ENCODE measurements at regions not wholly inside any gene's neighbourhood (a gene's known extent, or its start where the extent isn't known, plus 50 kb on each side); places are given as distances from the start of the nearest gene placed in this dataset.

DNA sequence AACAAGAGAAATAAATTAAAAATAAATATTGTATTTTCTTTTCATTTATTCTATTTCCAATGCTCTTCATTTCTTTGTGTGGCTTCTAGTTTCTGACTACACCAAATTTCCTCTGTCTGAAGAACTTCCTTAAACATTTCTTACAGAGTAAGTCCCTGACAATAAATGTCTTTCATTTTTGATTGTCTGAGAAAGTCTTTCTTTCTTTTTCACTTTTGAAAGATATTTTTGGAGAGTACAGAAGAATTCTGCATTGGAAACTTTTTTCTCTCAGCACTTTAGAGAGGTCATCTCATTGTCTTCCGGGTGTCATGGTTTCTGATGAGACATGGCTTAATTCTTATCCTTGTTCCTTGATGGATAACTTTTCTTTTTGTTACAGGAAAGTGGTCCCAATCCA lies 119.6 kb downstream of the MOBP start:
- Histone ChIP-seq H3K4me1 (ENCODE audit: low read depth) (no peaks in the 10 kb centered on the region), H3K36me3 (ENCODE audit: low read depth) (no peaks in the 10 kb centered on the region), H3K9me3 (no peaks in the 10 kb centered on the region), H3K4me3 (no peak overlapping the region)
- TF ChIP-seq, protein P1, sequence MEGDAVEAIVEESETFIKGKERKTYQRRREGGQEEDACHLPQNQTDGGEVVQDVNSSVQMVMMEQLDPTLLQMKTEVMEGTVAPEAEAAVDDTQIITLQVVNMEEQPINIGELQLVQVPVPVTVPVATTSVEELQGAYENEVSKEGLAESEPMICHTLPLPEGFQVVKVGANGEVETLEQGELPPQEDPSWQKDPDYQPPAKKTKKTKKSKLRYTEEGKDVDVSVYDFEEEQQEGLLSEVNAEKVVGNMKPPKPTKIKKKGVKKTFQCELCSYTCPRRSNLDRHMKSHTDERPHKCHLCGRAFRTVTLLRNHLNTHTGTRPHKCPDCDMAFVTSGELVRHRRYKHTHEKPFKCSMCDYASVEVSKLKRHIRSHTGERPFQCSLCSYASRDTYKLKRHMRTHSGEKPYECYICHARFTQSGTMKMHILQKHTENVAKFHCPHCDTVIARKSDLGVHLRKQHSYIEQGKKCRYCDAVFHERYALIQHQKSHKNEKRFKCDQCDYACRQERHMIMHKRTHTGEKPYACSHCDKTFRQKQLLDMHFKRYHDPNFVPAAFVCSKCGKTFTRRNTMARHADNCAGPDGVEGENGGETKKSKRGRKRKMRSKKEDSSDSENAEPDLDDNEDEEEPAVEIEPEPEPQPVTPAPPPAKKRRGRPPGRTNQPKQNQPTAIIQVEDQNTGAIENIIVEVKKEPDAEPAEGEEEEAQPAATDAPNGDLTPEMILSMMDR (IDR thresholded peaks at IDR 0.05): no peak
- ATAC-seq (no peak), DNase-seq (no peak)
- intact Hi-C loops (cut with DNase I, micrococcal nuclease): no loop called here

DNA sequence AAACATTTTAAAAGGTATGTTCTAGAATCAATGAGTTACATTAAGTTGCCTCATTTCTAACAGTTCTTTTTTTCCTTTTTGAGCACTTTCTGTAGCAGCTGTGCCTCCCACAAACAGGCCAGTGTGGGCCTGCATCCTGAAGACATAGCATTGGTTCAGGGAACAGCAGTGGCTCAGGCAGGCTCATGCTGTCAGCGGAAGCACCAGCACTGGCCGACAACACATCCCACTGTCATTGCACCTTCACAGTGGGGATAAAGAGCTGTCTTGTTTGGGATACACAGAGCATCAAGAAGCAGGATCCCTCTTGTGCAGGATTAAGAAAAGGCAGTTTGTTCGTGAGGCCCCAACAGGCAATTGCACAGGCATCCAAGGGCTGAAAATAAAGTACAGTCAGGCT lies 123.3 kb downstream of the MOBP start:
- DNase-seq (no peak), ATAC-seq (no peak)

DNA sequence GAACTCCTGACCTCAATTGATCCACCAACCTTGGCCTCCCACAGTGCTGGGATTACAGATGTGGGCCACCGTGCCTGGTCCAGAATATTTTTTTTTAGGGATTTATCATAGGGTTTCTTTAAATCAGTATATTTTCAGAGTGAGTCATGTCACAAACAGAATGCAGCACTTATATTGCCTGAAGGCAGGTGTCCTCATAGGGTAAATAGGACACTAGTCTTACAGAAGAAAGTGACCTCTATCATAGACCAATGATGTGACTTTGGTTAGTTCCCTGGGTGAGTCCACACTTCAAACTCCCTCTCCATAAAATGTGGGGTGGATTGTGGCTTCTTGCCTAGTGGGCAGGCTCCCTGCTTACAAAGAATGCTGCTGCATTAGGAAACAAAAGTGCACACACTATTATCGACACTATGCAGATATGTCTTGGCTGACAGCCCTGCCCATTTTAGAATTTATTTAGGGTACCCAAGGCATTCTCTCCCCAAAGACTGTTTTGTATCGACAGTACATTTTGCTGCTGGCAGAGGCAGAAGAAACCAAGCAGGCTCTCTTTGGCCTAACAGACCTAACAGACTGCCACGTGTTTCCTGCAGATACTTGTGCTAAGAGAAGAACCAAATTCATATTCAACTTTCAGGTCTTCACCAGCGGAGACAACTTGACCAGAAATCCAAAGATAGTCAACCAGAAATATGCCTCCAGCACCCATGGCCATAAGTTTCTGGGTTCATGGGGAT lies 125.0 kb downstream of the MOBP start:
- TF ChIP-seq, protein P1 (IDR thresholded peaks at IDR 0.05): no peak
- intact Hi-C loops (cut with DNase I, micrococcal nuclease): no loop called here
- no peak overlapping the region for H3K4me3 ChIP-seq
- H3K4me1 ChIP-seq (ENCODE audit: low read depth): no peaks in the 10 kb centered on the region
- no peaks in the 10 kb centered on the region for H3K9me3 ChIP-seq
- no peaks in the 10 kb centered on the region for H3K36me3 ChIP-seq (ENCODE audit: low read depth)
- no peak for ATAC-seq
- no peak for DNase-seq

More for the DNA sequence above, 123.3 kb downstream of the MOBP start:
- TF ChIP-seq, protein P1 (IDR thresholded peaks at IDR 0.05): no peak
- H3K4me3 ChIP-seq: no peak overlapping the region
- intact Hi-C loops (cut with DNase I, micrococcal nuclease): no loop called here
- no peaks in the 10 kb centered on the region for H3K36me3 ChIP-seq (ENCODE audit: low read depth)
- H3K4me1 ChIP-seq (ENCODE audit: low read depth): no peaks in the 10 kb centered on the region
- no peaks in the 10 kb centered on the region for H3K9me3 ChIP-seq

DNA sequence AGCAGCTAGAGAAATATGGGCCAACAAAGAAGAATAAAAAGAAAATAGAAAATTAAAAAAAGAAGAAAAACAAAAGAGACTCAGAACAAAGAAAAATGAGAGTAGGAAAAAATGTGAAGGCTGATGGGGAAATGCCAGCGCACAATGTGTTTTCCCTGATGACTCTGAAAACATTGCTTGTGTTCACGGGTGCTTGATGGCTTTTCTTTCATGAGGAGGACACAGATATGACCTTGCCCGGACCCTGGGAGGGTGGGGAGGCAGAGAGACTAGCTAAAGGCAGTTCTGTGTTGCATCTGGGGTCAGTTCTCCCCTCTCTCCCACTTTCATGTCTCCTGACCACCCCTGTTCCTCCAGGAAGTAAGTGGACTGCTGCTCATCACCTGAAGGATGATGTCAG lies 125.9 kb downstream of the MOBP start:
- no peaks in the 10 kb centered on the region for H3K9me3 ChIP-seq
- DNase-seq (no peak), ATAC-seq (no peak)
- intact Hi-C loops (cut with DNase I, micrococcal nuclease): no loop called here
- H3K36me3 ChIP-seq (ENCODE audit: low read depth): no peaks in the 10 kb centered on the region
- no peaks in the 10 kb centered on the region for H3K4me1 ChIP-seq (ENCODE audit: low read depth)
- H3K4me3 ChIP-seq: no peak overlapping the region
- TF ChIP-seq, protein P1 (IDR thresholded peaks at IDR 0.05): no peak

DNA sequence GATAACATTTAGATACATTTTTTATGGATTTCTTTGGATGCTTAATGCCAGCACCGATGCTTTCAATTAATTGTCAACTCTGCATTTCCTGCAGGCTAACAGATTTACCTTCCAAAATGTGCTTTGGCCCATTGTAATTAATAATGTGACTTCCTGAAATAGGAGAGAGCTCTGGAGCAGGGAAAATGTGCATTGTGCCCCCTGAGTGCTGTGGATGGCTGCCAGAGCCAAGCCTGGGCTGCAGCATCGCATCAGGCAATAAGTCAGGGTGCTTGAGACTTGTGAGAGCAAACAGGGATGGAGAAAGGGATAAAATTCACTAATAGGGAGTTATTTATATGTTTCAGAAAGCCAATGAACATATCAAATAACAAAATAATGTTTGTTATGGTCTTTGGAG lies 133.8 kb downstream of the MOBP start:
- Histone ChIP-seq H3K36me3 (ENCODE audit: low read depth) (no peaks in the 10 kb centered on the region), H3K4me1 (ENCODE audit: low read depth) (no peaks in the 10 kb centered on the region), H3K4me3 (no peak overlapping the region), H3K9me3 (no peaks in the 10 kb centered on the region)
- intact Hi-C loops (cut with DNase I, micrococcal nuclease): no loop called here
- ATAC-seq: no peak
- no peak for DNase-seq
- TF ChIP-seq, protein P1 (IDR thresholded peaks at IDR 0.05): no peak

DNA sequence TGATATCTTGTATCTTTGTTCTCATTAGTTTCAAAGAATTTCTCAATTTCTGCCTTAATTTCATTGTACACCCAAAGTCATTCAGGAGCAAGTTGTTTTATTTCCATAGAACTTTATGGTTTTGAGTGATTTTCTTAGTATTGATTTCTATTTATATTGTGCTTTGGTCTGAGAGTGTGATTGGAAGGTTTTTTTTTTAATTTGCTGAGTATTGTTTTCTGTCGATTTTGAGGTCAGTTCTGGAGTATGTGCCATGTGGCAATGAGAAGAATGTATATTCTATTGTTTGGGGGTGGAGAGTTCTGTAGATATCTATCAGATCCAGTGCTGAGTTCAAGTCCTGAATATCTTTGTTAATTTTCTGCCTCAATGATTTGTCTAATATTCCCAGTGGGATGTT lies 138.4 kb downstream of the MOBP start:
- TF ChIP-seq, protein P1 (IDR thresholded peaks at IDR 0.05): no peak
- intact Hi-C loops (cut with DNase I, micrococcal nuclease): no loop called here
- H3K4me1 ChIP-seq (ENCODE audit: low read depth): no peaks in the 10 kb centered on the region

More for the DNA sequence above, 138.4 kb downstream of the MOBP start:
- no peaks in the 10 kb centered on the region for H3K9me3 ChIP-seq
- H3K36me3 ChIP-seq (ENCODE audit: low read depth): no peaks in the 10 kb centered on the region
- H3K4me3 ChIP-seq: no peak overlapping the region
- DNase-seq (no peak), ATAC-seq (no peak)
